OCI-LY7 (cell line): ENCODE measurements at regions not wholly inside any gene's neighbourhood (a gene's known extent, or its start where the extent isn't known, plus 50 kb on each side); places are given as distances from the start of the nearest gene placed in this dataset.

Source experiments
- BruUV-seq: library from RNA; stranded (reverse); fragments of 400-500 nt; replicated peaks from 2 replicates; lab custom pipeline; 2021; lab: Mats Ljungman, UMichigan
- CTCF ChIA-PET: fragments of 300-600 bp; sonication (Branson Sonifier 250); formaldehyde crosslinking; loops from one replicate; lab custom pipeline; 2022; ENCODE audit warnings: antibody characterized with exemption; ENCODE audit not compliant: unreplicated experiment; lab: Charles Lee
- POLR2A ChIA-PET: fragments of 300-600 bp; sonication (Branson Sonifier 250); formaldehyde crosslinking; loops from one replicate; lab custom pipeline; 2022; ENCODE audit warnings: antibody characterized with exemption; lab: Charles Lee
- DNase-seq: peaks from one replicate; pipeline ENCODE4 v3.0.0-alpha.2; 2015; ENCODE audit warnings: low spot score
- H2AFZ ChIP-seq: fragments of 200-600 bp; sonication (generic), shearing (Covaris generic); 2 replicates; pipeline ENCODE4 v1.6.1; 2014; ENCODE audit warnings: mild to moderate bottlenecking, antibody characterized with exemption, low read length, moderate library complexity
- H3K27ac ChIP-seq: fragments of 200-600 bp; sonication (generic); 2 replicates; pipeline ENCODE4 v1.5.1; 2014; ENCODE audit warnings: mixed run types, low read depth, mild to moderate bottlenecking, moderate library complexity, low read length, inconsistent platforms; ENCODE audit not compliant: poor library complexity, severe bottlenecking
- H3K36me3 ChIP-seq: fragments of 200-600 bp; sonication (generic); 2 replicates; pipeline ENCODE4 v1.6.1; 2014; ENCODE audit warnings: mild to moderate bottlenecking, antibody characterized with exemption, low read length, moderate library complexity, mixed read lengths; ENCODE audit not compliant: insufficient read depth
- H3K4me1 ChIP-seq: fragments of 200-600 bp; sonication (generic); 2 replicates; pipeline ENCODE4 v1.5.1; 2014; ENCODE audit warnings: mild to moderate bottlenecking, low read length; ENCODE audit not compliant: insufficient read depth, poor library complexity, severe bottlenecking
- H3K4me2 ChIP-seq: fragments of 200-600 bp; sonication (generic); 2 replicates; pipeline ENCODE4 v1.6.1; 2014; ENCODE audit warnings: mild to moderate bottlenecking, low read length
- H3K4me3 ChIP-seq: fragments of 200-600 bp; sonication (generic); 2 replicates; pipeline ENCODE4 v1.5.1; 2014; ENCODE audit warnings: mild to moderate bottlenecking, low read depth, low read length; ENCODE audit not compliant: poor library complexity, severe bottlenecking
- H3K79me2 ChIP-seq: fragments of 200-600 bp; sonication (generic); 2 replicates; pipeline ENCODE4 v1.6.1; 2016; ENCODE audit warnings: low read depth, mild to moderate bottlenecking, low read length, moderate library complexity, mixed read lengths; ENCODE audit not compliant: insufficient read depth
- H3K9me2 ChIP-seq: fragments of 200-600 bp; sonication (generic); 2 replicates; pipeline ENCODE4 v1.6.1; 2016; ENCODE audit warnings: mild to moderate bottlenecking, low read length, mixed read lengths; ENCODE audit not compliant: insufficient read depth
- H3K9me3 ChIP-seq: fragments of 200-600 bp; sonication (generic); 2 replicates; pipeline ENCODE4 v1.6.1; 2014; ENCODE audit warnings: mild to moderate bottlenecking, mixed run types, low read length, mixed read lengths
- H4K20me1 ChIP-seq: fragments of 200-600 bp; sonication (generic); 2 replicates; pipeline ENCODE4 v1.6.1; 2014; ENCODE audit warnings: mild to moderate bottlenecking, antibody characterized with exemption, low read length, moderate library complexity, mixed read lengths; ENCODE audit not compliant: insufficient read depth
- CTCF ChIP-seq: fragments of 200-600 bp; sonication (generic); conservative IDR thresholded peaks from 2 replicates; pipeline ENCODE4 v1.5.1; 2014; ENCODE audit warnings: mild to moderate bottlenecking, antibody characterized with exemption, low read length, moderate library complexity, mixed read lengths
- EZH2phosphoT487 ChIP-seq: fragments of 200-600 bp; sonication (generic); IDR thresholded peaks from 2 replicates; pipeline ENCODE4 v1.6.1; 2018; ENCODE audit warnings: low read depth, borderline replicate concordance, mild to moderate bottlenecking, mixed run types, antibody characterized with exemption, low read length, moderate library complexity, mixed read lengths
- intact Hi-C: fragments of 100-400 bp; cut with micrococcal nuclease; formaldehyde crosslinking; loops from one replicate; pipeline ENCODE4 v1.10.0; 2022; ENCODE audit not compliant: unreplicated experiment

- TF ChIP-seq EZH2phosphoT487, result no peak
- TF ChIP-seq CTCF, result no peak
- Histone ChIP-seq H3K4me3 (no peak overlapping the region), H3K36me3 (no peaks in the 10 kb centered on the region), H3K27ac (no peak overlapping the region), H3K9me2 (no peaks in the 10 kb centered on the region), H3K79me2 (no peaks in the 10 kb centered on the region), H3K4me1 (peaks cover 12% of the 10 kb centered on the region), H2AFZ (no peak overlapping the region), H3K4me2 (no peak overlapping the region), H3K9me3 (no peaks in the 10 kb centered on the region), H4K20me1 (no peaks in the 10 kb centered on the region)
- no TSS peak for BruUV-seq
- ChIA-PET CTCF (no interaction called here), POLR2A (no interaction called here)
- no peak for DNase-seq
- intact Hi-C loops, result no loop called here
These were observed 473.4 kb downstream of the PREX1 start for GRCh38 chr20:48354320-48354876.

GRCh38 chr20:48352628-48353027 lies 475.2 kb downstream of the PREX1 start:
- DNase-seq, result no peak
- no peaks in the 10 kb centered on the region for H4K20me1 ChIP-seq
- no peaks in the 10 kb centered on the region for H3K4me1 ChIP-seq
- H2AFZ ChIP-seq, result no peak overlapping the region
- BruUV-seq, result no TSS peak
- H3K27ac ChIP-seq, result no peak overlapping the region
- H3K4me2 ChIP-seq, result no peak overlapping the region
- H3K79me2 ChIP-seq, result no peaks in the 10 kb centered on the region
- H3K9me2 ChIP-seq, result no peaks in the 10 kb centered on the region
- H3K36me3 ChIP-seq, result no peaks in the 10 kb centered on the region
- H3K4me3 ChIP-seq, result no peak overlapping the region
- intact Hi-C loops, result no loop called here
- ChIA-PET CTCF (no interaction called here), POLR2A (no interaction called here)
- H3K9me3 ChIP-seq, result no peaks in the 10 kb centered on the region
- TF ChIP-seq EZH2phosphoT487 (no peak), CTCF (no peak)

GRCh38 chr20:48352042-48352441 lies 475.8 kb downstream of the PREX1 start:
- Histone ChIP-seq H3K9me2 (no peaks in the 10 kb centered on the region), H4K20me1 (no peaks in the 10 kb centered on the region), H2AFZ (no peak overlapping the region), H3K27ac (no peak overlapping the region), H3K4me2 (no peak overlapping the region), H3K79me2 (no peaks in the 10 kb centered on the region), H3K4me1 (no peaks in the 10 kb centered on the region), H3K9me3 (no peaks in the 10 kb centered on the region), H3K4me3 (no peak overlapping the region), H3K36me3 (no peaks in the 10 kb centered on the region)
- intact Hi-C loops, result no loop called here
- ChIA-PET POLR2A (no interaction called here), CTCF (no interaction called here)
- no peak for TF ChIP-seq EZH2phosphoT487
- no peak for TF ChIP-seq CTCF
- no TSS peak for BruUV-seq
- no peak for DNase-seq
